Ascending aorta (tissue), 2 donors: ENCODE measurements at regions not wholly inside any gene's neighbourhood (a gene's known extent, or its start where the extent isn't known, plus 50 kb on each side); places are given as distances from the start of the nearest gene placed in this dataset.

Experiments used
- DNase-seq, 2 donors: peaks; one replicate each; pipeline ENCODE4 v3.0.0-alpha.2; 2019; ENCODE audit warnings: low spot score in 2 of 2
- H3K27ac ChIP-seq, 2 donors: fragments of 200-600 bp; sonication (generic); one replicate each; pipeline ENCODE4 v1.5.1; 2016 to 2017; ENCODE audit warnings: mild to moderate bottlenecking in 1 of 2
- H3K27me3 ChIP-seq: fragments of 200-600 bp; sonication (generic); one replicate; pipeline ENCODE4 v1.5.1; 2017
- H3K36me3 ChIP-seq, 2 donors: fragments of 200-600 bp; sonication (generic); one replicate each; pipeline ENCODE4 v1.5.1; 2016
- H3K4me1 ChIP-seq, 2 donors: fragments of 200-600 bp; sonication (generic); one replicate each; pipeline ENCODE4 v1.5.1; 2016 to 2017; ENCODE audit warnings: mild to moderate bottlenecking in 1 of 2
- H3K4me3 ChIP-seq, 2 donors: fragments of 200-600 bp; sonication (generic); one replicate each; pipeline ENCODE4 v1.5.1; 2016 to 2017; ENCODE audit warnings: mild to moderate bottlenecking in 1 of 2
- H3K9me3 ChIP-seq, 2 donors: fragments of 200-600 bp; sonication (generic); one replicate each; pipeline ENCODE4 v1.5.1; 2016
- intact Hi-C: fragments of 100-400 bp; cut with DNase I; formaldehyde crosslinking; loops from one replicate; pipeline ENCODE4 v1.15.1; 2023
- TF ChIP-seq, protein P1 (sequence below), 3 experiments: fragments of 200-600 bp in 2 of 3; fragments of 450-650 bp in 1 of 3; sonication (generic) in 2 of 3; IDR thresholded peaks; one replicate each; pipeline ENCODE4 v1.5.1; 2016 to 2019; ENCODE audit warnings: antibody characterized with exemption in 3 of 3, mild to moderate bottlenecking in 1 of 3, moderate library complexity in 1 of 3

- no peak overlapping the region for H3K27ac ChIP-seq
- no peaks in the 10 kb centered on the region for H3K36me3 ChIP-seq
- no peaks in the 10 kb centered on the region for H3K27me3 ChIP-seq
- DNase-seq = no peak
- TF ChIP-seq, protein P1, sequence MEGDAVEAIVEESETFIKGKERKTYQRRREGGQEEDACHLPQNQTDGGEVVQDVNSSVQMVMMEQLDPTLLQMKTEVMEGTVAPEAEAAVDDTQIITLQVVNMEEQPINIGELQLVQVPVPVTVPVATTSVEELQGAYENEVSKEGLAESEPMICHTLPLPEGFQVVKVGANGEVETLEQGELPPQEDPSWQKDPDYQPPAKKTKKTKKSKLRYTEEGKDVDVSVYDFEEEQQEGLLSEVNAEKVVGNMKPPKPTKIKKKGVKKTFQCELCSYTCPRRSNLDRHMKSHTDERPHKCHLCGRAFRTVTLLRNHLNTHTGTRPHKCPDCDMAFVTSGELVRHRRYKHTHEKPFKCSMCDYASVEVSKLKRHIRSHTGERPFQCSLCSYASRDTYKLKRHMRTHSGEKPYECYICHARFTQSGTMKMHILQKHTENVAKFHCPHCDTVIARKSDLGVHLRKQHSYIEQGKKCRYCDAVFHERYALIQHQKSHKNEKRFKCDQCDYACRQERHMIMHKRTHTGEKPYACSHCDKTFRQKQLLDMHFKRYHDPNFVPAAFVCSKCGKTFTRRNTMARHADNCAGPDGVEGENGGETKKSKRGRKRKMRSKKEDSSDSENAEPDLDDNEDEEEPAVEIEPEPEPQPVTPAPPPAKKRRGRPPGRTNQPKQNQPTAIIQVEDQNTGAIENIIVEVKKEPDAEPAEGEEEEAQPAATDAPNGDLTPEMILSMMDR (IDR thresholded peaks at IDR 0.05) = no peak
- H3K9me3 ChIP-seq = no peaks in the 10 kb centered on the region
- intact Hi-C loops = no loop called here
- no peaks in the 10 kb centered on the region for H3K4me1 ChIP-seq
- no peak overlapping the region for H3K4me3 ChIP-seq
These were observed 552.8 kb upstream of the LRRC4C start for GRCh38 chr11:42012271-42012670.

DNA sequence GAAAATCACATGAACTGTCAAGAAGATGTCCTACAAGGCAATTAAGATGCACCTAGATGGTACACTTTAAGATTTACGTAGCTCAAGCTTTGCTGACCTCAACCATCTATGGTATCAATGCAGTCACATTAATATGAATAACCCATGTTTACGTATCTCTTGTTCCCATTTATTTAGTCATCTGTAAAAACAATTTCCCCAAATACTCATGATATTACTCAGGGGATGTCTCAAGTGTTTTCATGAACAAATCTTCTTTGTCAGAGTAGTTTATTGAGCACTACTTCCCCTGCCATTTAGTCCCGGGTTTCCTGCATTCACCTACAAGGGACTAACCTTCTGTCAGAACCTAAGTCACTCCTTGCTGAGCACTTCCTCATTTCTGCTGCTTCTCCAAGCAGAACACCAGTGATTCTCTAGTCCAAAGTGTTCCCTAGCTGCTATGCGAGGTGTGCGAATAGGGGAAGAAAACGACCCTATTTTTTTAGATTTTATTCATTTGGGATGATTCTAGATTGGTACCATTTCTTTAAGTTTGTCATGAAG lies 554.3 kb upstream of the LRRC4C start:
- Histone ChIP-seq H3K4me3 (no peak overlapping the region), H3K4me1 (no peaks in the 10 kb centered on the region), H3K27ac (no peak overlapping the region), H3K36me3 (no peaks in the 10 kb centered on the region), H3K27me3 (no peaks in the 10 kb centered on the region), H3K9me3 (no peaks in the 10 kb centered on the region)
- DNase-seq = no peak
- intact Hi-C loops = no loop called here
- TF ChIP-seq, protein P1 (IDR thresholded peaks at IDR 0.05) = no peak

GRCh38 chr11:42021911-42022310 lies 562.5 kb upstream of the LRRC4C start:
- no peaks in the 10 kb centered on the region for H3K36me3 ChIP-seq
- intact Hi-C loops = no loop called here
- TF ChIP-seq, protein P1 (IDR thresholded peaks at IDR 0.05) = no peak
- no peak overlapping the region for H3K4me3 ChIP-seq
- no peak overlapping the region for H3K27ac ChIP-seq
- no peak for DNase-seq
- H3K27me3 ChIP-seq = no peaks in the 10 kb centered on the region
- no peaks in the 10 kb centered on the region for H3K9me3 ChIP-seq
- no peaks in the 10 kb centered on the region for H3K4me1 ChIP-seq

- no peaks in the 10 kb centered on the region for H3K9me3 ChIP-seq
- H3K4me3 ChIP-seq = no peak overlapping the region
- H3K36me3 ChIP-seq = no peaks in the 10 kb centered on the region
- intact Hi-C loops = no loop called here
- H3K4me1 ChIP-seq = no peaks in the 10 kb centered on the region
- no peak for DNase-seq
- TF ChIP-seq, protein P1 (IDR thresholded peaks at IDR 0.05) = no peak
- no peak overlapping the region for H3K27ac ChIP-seq
- H3K27me3 ChIP-seq = no peaks in the 10 kb centered on the region
These were observed 563.8 kb upstream of the LRRC4C start for GRCh38 chr11:42023267-42023666.

DNA sequence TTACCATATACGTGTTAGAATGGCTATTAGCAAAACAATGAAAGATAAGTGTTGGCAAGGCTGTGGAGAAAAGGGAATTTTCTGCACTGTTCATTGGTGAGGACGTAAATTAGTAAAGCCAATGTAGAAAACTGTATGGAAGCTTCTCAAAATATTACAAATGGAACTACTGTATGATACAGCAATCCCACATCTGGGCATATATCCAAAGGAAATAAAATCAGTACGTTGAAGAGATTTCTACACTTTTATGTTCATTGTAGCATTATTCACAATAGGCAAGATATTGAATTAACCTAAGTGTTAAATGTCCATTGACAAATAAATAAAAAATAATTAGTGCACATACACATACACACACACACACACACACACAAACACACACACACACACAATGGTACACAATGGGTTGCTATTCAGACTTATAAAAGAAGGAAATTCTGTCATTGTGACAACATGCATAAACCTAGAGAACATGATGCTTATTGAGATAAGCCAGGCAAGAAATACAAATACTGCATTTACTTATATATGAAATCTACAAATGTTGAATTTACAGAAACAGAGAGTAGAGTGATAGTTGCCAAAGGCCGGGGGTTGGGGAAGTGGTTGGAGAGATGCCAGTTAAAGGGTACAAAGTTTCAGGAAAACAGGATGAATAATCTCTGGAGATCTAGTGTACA lies 565.8 kb upstream of the LRRC4C start:
- no peak overlapping the region for H3K27ac ChIP-seq
- H3K36me3 ChIP-seq = no peaks in the 10 kb centered on the region
- TF ChIP-seq, protein P1 (IDR thresholded peaks at IDR 0.05) = no peak
- H3K4me1 ChIP-seq = no peaks in the 10 kb centered on the region
- no peak for DNase-seq
- intact Hi-C loops = no loop called here
- no peak overlapping the region for H3K4me3 ChIP-seq
- H3K9me3 ChIP-seq = no peaks in the 10 kb centered on the region
- no peaks in the 10 kb centered on the region for H3K27me3 ChIP-seq
